ENCODE measurements at regions not wholly inside any gene's neighbourhood (a gene's known extent, or its start where the extent isn't known, plus 50 kb on each side); places are given as distances from the start of the nearest gene placed in this dataset.
"Not testable (repeated sequence)": the region's sequence is repeated elsewhere in the genome, so short reads cannot be mapped to it uniquely, and the experiment has no call there.

DNA sequence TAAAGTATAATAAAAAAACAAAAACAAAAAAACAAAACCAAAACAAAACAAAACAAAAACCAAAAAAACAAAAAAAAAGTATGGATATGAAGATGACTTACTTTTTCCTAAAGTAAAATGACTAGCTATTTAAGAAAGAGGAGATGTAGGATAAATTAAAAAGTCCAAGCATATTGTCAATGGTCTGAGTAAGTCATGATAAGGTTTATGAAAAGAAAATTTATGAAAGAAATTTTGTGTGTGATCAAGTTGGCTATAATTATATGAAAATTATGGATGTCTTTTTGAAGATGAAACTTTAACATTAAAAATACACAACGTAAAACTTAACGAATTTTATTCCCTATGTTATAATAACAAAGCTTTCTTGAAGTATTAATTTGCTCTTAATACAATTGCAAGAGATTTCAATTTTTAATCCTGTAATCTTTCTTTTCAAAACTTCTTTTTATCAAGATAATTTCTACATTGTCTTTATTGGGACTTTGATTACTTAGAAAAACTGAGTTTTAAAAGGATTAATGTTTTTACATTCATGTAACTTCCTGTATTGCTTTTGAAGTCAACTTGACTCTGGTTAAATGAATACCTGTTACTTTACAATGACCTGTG is 200.9 kb upstream of the IVNS1ABP start:
- no peaks in the 10 kb centered on the region for H4K20me1 ChIP-seq (ENCODE audit: insufficient read depth)
- H3K27me3 ChIP-seq (ENCODE audit: insufficient read depth) = no peaks in the 10 kb centered on the region
- H3K9me2 ChIP-seq = no peaks in the 10 kb centered on the region
- H3F3A ChIP-seq (replicated peaks; ENCODE audit: insufficient read depth) = no peaks in the 10 kb centered on the region
- H2AFZ ChIP-seq (ENCODE audit: low read depth) = no peak overlapping the region
- H3K9ac ChIP-seq = no peak overlapping the region
- 2% methylated on average over 2 of the region's 2 CpGs for WGBS (ENCODE audit: low lambda C conversion rate)
- no peaks in the 10 kb centered on the region for H3K4me1 ChIP-seq (ENCODE audit: control insufficient read depth in 1 of 2, insufficient read depth in 2 of 2, low read depth in 1 of 2, low read length in 1 of 2)
- H3K9me3 ChIP-seq = peaks cover 17% of the 10 kb centered on the region
- H3K4me2 ChIP-seq = no peak overlapping the region
- CTCF ChIA-PET = interaction anchor here (0.7 kb wide), 1 partner anchor 428 kb away, joined by 3 read pairs; no protein-coding TSS in a partner anchor
- no peak for DNase-seq
- no peaks in the 10 kb centered on the region for H3K36me3 ChIP-seq (replicated peaks in 1 of 2; ENCODE audit: control insufficient read depth in 1 of 2, insufficient read depth in 2 of 2, low read length in 1 of 2)
- H3K4me3 ChIP-seq (ENCODE audit: low read depth in 2 of 2, low read length in 1 of 2) = no peak overlapping the region
- H3K27ac ChIP-seq (ENCODE audit: low read depth in 2 of 2, low read length in 1 of 2) = no peak overlapping the region
- H3K79me2 ChIP-seq (ENCODE audit: insufficient read depth) = no peaks in the 10 kb centered on the region
- POLR2A ChIA-PET = no interaction called here
- TF ChIP-seq, protein P1, sequence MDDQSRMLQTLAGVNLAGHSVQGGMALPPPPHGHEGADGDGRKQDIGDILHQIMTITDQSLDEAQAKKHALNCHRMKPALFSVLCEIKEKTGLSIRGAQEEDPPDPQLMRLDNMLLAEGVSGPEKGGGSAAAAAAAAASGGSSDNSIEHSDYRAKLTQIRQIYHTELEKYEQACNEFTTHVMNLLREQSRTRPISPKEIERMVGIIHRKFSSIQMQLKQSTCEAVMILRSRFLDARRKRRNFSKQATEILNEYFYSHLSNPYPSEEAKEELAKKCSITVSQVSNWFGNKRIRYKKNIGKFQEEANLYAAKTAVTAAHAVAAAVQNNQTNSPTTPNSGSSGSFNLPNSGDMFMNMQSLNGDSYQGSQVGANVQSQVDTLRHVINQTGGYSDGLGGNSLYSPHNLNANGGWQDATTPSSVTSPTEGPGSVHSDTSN (IDR thresholded peaks at IDR 0.05) = no peak
- no peak for TF ChIP-seq RFX5 (IDR thresholded peaks at IDR 0.05; ENCODE audit: low read length)
- no peak for TF ChIP-seq GATA2 (CRISPR knock-in tag; IDR thresholded peaks at IDR 0.05)
- TF ChIP-seq YY1 (IDR thresholded peaks at IDR 0.05; ENCODE audit: low read depth) = no peak
- TF ChIP-seq, protein P2, sequence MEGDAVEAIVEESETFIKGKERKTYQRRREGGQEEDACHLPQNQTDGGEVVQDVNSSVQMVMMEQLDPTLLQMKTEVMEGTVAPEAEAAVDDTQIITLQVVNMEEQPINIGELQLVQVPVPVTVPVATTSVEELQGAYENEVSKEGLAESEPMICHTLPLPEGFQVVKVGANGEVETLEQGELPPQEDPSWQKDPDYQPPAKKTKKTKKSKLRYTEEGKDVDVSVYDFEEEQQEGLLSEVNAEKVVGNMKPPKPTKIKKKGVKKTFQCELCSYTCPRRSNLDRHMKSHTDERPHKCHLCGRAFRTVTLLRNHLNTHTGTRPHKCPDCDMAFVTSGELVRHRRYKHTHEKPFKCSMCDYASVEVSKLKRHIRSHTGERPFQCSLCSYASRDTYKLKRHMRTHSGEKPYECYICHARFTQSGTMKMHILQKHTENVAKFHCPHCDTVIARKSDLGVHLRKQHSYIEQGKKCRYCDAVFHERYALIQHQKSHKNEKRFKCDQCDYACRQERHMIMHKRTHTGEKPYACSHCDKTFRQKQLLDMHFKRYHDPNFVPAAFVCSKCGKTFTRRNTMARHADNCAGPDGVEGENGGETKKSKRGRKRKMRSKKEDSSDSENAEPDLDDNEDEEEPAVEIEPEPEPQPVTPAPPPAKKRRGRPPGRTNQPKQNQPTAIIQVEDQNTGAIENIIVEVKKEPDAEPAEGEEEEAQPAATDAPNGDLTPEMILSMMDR (IDR thresholded peaks at IDR 0.05) = no peak
- no peak for TF ChIP-seq ELF1 (IDR thresholded peaks at IDR 0.05)
- no peak for TF ChIP-seq SIN3A (IDR thresholded peaks at IDR 0.05; ENCODE audit: borderline replicate concordance, low read depth, low read length)
- TF ChIP-seq, protein P3, sequence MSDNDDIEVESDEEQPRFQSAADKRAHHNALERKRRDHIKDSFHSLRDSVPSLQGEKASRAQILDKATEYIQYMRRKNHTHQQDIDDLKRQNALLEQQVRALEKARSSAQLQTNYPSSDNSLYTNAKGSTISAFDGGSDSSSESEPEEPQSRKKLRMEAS (IDR thresholded peaks at IDR 0.05; ENCODE audit: low read depth) = no peak
- no peak for TF ChIP-seq MXI1 (IDR thresholded peaks at IDR 0.05; ENCODE audit: low read depth, low read length)

DNA sequence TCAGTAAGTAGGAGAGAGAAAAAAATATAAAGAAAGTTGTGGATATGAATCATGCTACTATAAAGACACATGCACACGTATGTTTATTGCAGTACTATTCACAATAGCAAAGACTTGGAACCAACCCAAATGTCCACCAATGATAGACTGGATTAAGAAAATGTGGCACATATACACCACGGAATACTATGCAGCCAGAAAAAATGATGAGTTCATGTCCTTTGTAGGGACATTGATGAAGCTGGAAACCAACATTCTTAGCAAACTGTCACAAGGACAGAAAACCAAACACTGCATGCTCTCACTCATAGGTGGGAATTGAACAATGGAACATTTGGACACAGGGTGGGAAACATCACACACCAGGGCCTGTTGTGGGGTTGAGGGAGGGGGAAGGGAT is 200.3 kb upstream of the IVNS1ABP start:
- H3K36me3 ChIP-seq (replicated peaks in 1 of 2; ENCODE audit: control insufficient read depth in 1 of 2, insufficient read depth in 2 of 2, low read length in 1 of 2); H3K9ac ChIP-seq; H2AFZ ChIP-seq (ENCODE audit: low read depth); H3K4me1 ChIP-seq (ENCODE audit: control insufficient read depth in 1 of 2, insufficient read depth in 2 of 2, low read depth in 1 of 2, low read length in 1 of 2); H3F3A ChIP-seq (replicated peaks; ENCODE audit: insufficient read depth); H3K27ac ChIP-seq (ENCODE audit: low read depth in 2 of 2, low read length in 1 of 2); H3K4me2 ChIP-seq; H3K79me2 ChIP-seq (ENCODE audit: insufficient read depth); POLR2A ChIA-PET; DNase-seq; H4K20me1 ChIP-seq (ENCODE audit: insufficient read depth); H3K27me3 ChIP-seq (ENCODE audit: insufficient read depth); H3K4me3 ChIP-seq (ENCODE audit: low read depth in 2 of 2, low read length in 1 of 2); H3K9me2 ChIP-seq: not testable (repeated sequence)
- 9% methylated on average over 2 of the region's 2 CpGs for WGBS (ENCODE audit: low lambda C conversion rate)
- peaks cover 17% of the 10 kb centered on the region for H3K9me3 ChIP-seq
- CTCF ChIA-PET = interaction anchor here (0.7 kb wide), 1 partner anchor 428 kb away, joined by 3 read pairs; no protein-coding TSS in a partner anchor
